BLaER1 (cell line): ENCODE measurements at regions not wholly inside any gene's neighbourhood (a gene's known extent, or its start where the extent isn't known, plus 50 kb on each side); places are given as distances from the start of the nearest gene placed in this dataset.

Experiments
- H3K27ac ChIP-seq: shearing (Covaris generic); formaldehyde crosslinking; 2 replicates; pipeline ENCODE4 v1.8.1; 2022
- H3K27me3 ChIP-seq: shearing (Covaris generic); formaldehyde crosslinking; 2 replicates; pipeline ENCODE4 v1.8.1; 2022
- H3K36me3 ChIP-seq: shearing (Covaris generic); formaldehyde crosslinking; 2 replicates; pipeline ENCODE4 v1.8.1; 2022
- H3K4me1 ChIP-seq: shearing (Covaris generic); formaldehyde crosslinking; 2 replicates; pipeline ENCODE4 v1.8.1; 2022
- H3K4me2 ChIP-seq: shearing (Covaris generic); formaldehyde crosslinking; 2 replicates; pipeline ENCODE4 v1.8.1; 2022
- H3K4me3 ChIP-seq: shearing (Covaris generic); formaldehyde crosslinking; 2 replicates; pipeline ENCODE4 v1.8.1; 2022
- H3K9ac ChIP-seq: shearing (Covaris generic); formaldehyde crosslinking; 2 replicates; pipeline ENCODE4 v1.8.1; 2022
- H3K9me3 ChIP-seq: shearing (Covaris generic); formaldehyde crosslinking; 2 replicates; pipeline ENCODE4 v1.8.1; 2022
- H4K20me1 ChIP-seq: shearing (Covaris generic); formaldehyde crosslinking; 2 replicates; pipeline ENCODE4 v1.8.1; 2022
- Cebpa-rat ChIP-seq: shearing (Covaris generic); IDR thresholded peaks from 2 replicates; pipeline ENCODE4 v1.8.1; 2022

GRCh38 chr16:85983064-85983463, 84.1 kb downstream of the IRF8 start:
- Histone ChIP-seq H3K27me3 (no peaks in the 10 kb centered on the region), H3K4me1 (peaks cover 84% of the 10 kb centered on the region), H3K9me3 (no peaks in the 10 kb centered on the region), H3K27ac (peak overlapping the region; percentile 84), H3K9ac (peak overlapping the region; percentile 71; the same call in 1 of the 2 replicates), H3K36me3 (no peaks in the 10 kb centered on the region), H3K4me2 (peak overlapping the region; percentile 85), H4K20me1 (no peaks in the 10 kb centered on the region), H3K4me3 (peak overlapping the region; percentile 22; the same call in 1 of the 2 replicates)
- TF ChIP-seq Cebpa-rat, result no peak

GRCh38 chr16:85983606-85984230, 84.8 kb downstream of the IRF8 start:
- Histone ChIP-seq H3K9ac (peak overlapping the region; percentile 71; the same call in 1 of the 2 replicates), H3K4me1 (peaks cover 81% of the 10 kb centered on the region), H4K20me1 (no peaks in the 10 kb centered on the region), H3K9me3 (no peaks in the 10 kb centered on the region), H3K27me3 (no peaks in the 10 kb centered on the region), H3K4me3 (0 out of 2 replicates have a peak overlapping the region, but pooled peaks have one; percentile 7), H3K36me3 (no peaks in the 10 kb centered on the region), H3K27ac (peak overlapping the region; percentile 84), H3K4me2 (peak overlapping the region; percentile 85)
- TF ChIP-seq Cebpa-rat, result no peak

- peak overlapping the region; percentile 85 for H3K4me2 ChIP-seq
- no peaks in the 10 kb centered on the region for H3K27me3 ChIP-seq
- no peak for TF ChIP-seq Cebpa-rat
- H3K36me3 ChIP-seq, result no peaks in the 10 kb centered on the region
- no peak overlapping the region for H3K4me3 ChIP-seq
- H3K9me3 ChIP-seq, result no peaks in the 10 kb centered on the region
- peak overlapping the region; percentile 84 for H3K27ac ChIP-seq
- H4K20me1 ChIP-seq, result no peaks in the 10 kb centered on the region
- H3K9ac ChIP-seq, result peak overlapping the region; percentile 71; the same call in 1 of the 2 replicates
- H3K4me1 ChIP-seq, result peaks cover 81% of the 10 kb centered on the region
These were observed 85.4 kb downstream of the IRF8 start for GRCh38 chr16:85984231-85984880.

- Histone ChIP-seq H3K36me3 (no peaks in the 10 kb centered on the region), H4K20me1 (no peaks in the 10 kb centered on the region), H3K9me3 (no peaks in the 10 kb centered on the region), H3K27ac (peak overlapping the region; percentile 35; the same call in 1 of the 2 replicates), H3K4me3 (no peak overlapping the region), H3K4me2 (peak overlapping the region; percentile 85), H3K9ac (no peak overlapping the region), H3K27me3 (no peaks in the 10 kb centered on the region), H3K4me1 (peaks cover 76% of the 10 kb centered on the region)
- TF ChIP-seq Cebpa-rat, result no peak
These were observed 86.0 kb downstream of the IRF8 start for GRCh38 chr16:85984947-85985451.

- Histone ChIP-seq H3K4me3 (no peak overlapping the region), H3K36me3 (no peaks in the 10 kb centered on the region), H3K27me3 (no peaks in the 10 kb centered on the region), H3K9me3 (no peaks in the 10 kb centered on the region), H3K4me1 (peaks cover 84% of the 10 kb centered on the region), H3K4me2 (peak overlapping the region; percentile 90), H3K9ac (peak overlapping the region; percentile 23; the same call in 1 of the 2 replicates), H4K20me1 (no peaks in the 10 kb centered on the region), H3K27ac (peak overlapping the region; percentile 37; the same call in 1 of the 2 replicates)
- TF ChIP-seq Cebpa-rat, result no peak
These were observed 88.2 kb downstream of the IRF8 start for GRCh38 chr16:85986931-85987749.

- Histone ChIP-seq H3K4me3 (no peak overlapping the region), H3K27me3 (no peaks in the 10 kb centered on the region), H3K36me3 (no peaks in the 10 kb centered on the region), H3K4me2 (no peak overlapping the region), H3K9me3 (no peaks in the 10 kb centered on the region), H4K20me1 (no peaks in the 10 kb centered on the region), H3K9ac (no peak overlapping the region), H3K4me1 (peaks cover 84% of the 10 kb centered on the region), H3K27ac (no peak overlapping the region)
- no peak for TF ChIP-seq Cebpa-rat
These were observed 88.8 kb downstream of the IRF8 start for GRCh38 chr16:85987750-85988078.

- no peak overlapping the region for H3K9ac ChIP-seq
- no peaks in the 10 kb centered on the region for H4K20me1 ChIP-seq
- H3K27me3 ChIP-seq, result no peaks in the 10 kb centered on the region
- H3K4me1 ChIP-seq, result peaks cover 84% of the 10 kb centered on the region
- H3K36me3 ChIP-seq, result no peaks in the 10 kb centered on the region
- H3K9me3 ChIP-seq, result no peaks in the 10 kb centered on the region
- H3K4me3 ChIP-seq, result no peak overlapping the region
- TF ChIP-seq Cebpa-rat, result no peak
- H3K27ac ChIP-seq, result no peak overlapping the region
- H3K4me2 ChIP-seq, result no peak overlapping the region
These were observed 89.3 kb downstream of the IRF8 start for GRCh38 chr16:85988306-85988705.

GRCh38 chr16:85988723-85989313, 89.9 kb downstream of the IRF8 start:
- TF ChIP-seq Cebpa-rat, result no peak
- 0 out of 2 replicates have a peak overlapping the region, but pooled peaks have one; percentile 26 for H3K9ac ChIP-seq

GRCh38 chr16:85989376-85989775, 90.4 kb downstream of the IRF8 start:
- no peak overlapping the region for H3K4me3 ChIP-seq
- no peak overlapping the region for H3K27ac ChIP-seq
- no peaks in the 10 kb centered on the region for H3K27me3 ChIP-seq
- TF ChIP-seq Cebpa-rat, result no peak
- 0 out of 2 replicates have a peak overlapping the region, but pooled peaks have one; percentile 32 for H3K4me2 ChIP-seq
- H4K20me1 ChIP-seq, result no peaks in the 10 kb centered on the region
- H3K4me1 ChIP-seq, result peaks cover 77% of the 10 kb centered on the region
- H3K9ac ChIP-seq, result no peak overlapping the region
- H3K9me3 ChIP-seq, result no peaks in the 10 kb centered on the region
- no peaks in the 10 kb centered on the region for H3K36me3 ChIP-seq

More at GRCh38 chr16:85988723-85989313, 89.9 kb downstream of the IRF8 start:
- H3K36me3 ChIP-seq, result no peaks in the 10 kb centered on the region
- H3K27ac ChIP-seq, result no peak overlapping the region
- no peak overlapping the region for H3K4me3 ChIP-seq
- H3K4me1 ChIP-seq, result peaks cover 82% of the 10 kb centered on the region
- peak overlapping the region; percentile 32; the same call in 1 of the 2 replicates for H3K4me2 ChIP-seq
- H3K27me3 ChIP-seq, result no peaks in the 10 kb centered on the region
- H4K20me1 ChIP-seq, result no peaks in the 10 kb centered on the region
- H3K9me3 ChIP-seq, result no peaks in the 10 kb centered on the region
